ENCODE measurements at regions not wholly inside any gene's neighbourhood (a gene's known extent, or its start where the extent isn't known, plus 50 kb on each side); places are given as distances from the start of the nearest gene placed in this dataset.

GRCh38 chr1:58065520-58065919 lies 481.0 kb downstream of the OMA1 start:
- TF ChIP-seq CTCF (IDR thresholded peaks at IDR 0.05), result 0 out of 2 replicates have a peak, but pooled peaks have one; percentile 9

GRCh38 chr1:58064166-58064565 lies 482.4 kb downstream of the OMA1 start:
- no peak for TF ChIP-seq CTCF (IDR thresholded peaks at IDR 0.05)

- no peak for TF ChIP-seq CTCF (IDR thresholded peaks at IDR 0.05)
Observed at GRCh38 chr1:58063095-58063494, 483.4 kb downstream of the OMA1 start.

- no peak for TF ChIP-seq CTCF (IDR thresholded peaks at IDR 0.05)
Observed at GRCh38 chr1:58062635-58063034, 483.9 kb downstream of the OMA1 start.

DNA sequence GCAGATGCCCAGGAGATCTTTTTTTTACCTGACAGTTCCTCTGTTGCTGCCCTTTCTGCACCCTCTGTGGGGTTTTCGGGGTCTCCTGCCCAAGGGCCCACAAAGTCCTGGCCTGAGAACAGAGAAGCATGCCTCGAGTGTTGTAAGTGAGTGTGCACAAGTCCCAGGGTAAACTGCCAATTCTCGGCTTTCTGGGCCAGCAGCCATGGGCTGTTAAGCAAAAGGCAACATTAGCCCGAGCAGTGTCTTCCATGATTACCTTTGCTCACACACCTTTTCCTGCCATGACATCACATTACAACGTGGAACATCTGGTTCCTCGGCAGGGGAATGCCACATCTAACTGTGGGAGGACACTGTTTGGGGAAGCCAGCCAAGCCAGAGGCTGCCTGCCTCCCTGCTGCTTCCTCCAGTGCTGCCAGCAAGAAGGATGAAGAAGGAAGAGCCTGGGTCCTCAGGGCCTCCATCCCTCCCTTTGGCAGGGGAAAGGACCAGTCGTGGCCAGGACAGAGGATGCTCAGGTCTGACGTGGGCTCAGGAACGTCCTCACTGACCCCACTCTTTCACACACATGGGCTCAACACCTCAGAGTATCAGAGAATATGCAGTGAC lies 485.9 kb downstream of the OMA1 start:
- TF ChIP-seq CTCF (IDR thresholded peaks at IDR 0.05), result no peak

DNA sequence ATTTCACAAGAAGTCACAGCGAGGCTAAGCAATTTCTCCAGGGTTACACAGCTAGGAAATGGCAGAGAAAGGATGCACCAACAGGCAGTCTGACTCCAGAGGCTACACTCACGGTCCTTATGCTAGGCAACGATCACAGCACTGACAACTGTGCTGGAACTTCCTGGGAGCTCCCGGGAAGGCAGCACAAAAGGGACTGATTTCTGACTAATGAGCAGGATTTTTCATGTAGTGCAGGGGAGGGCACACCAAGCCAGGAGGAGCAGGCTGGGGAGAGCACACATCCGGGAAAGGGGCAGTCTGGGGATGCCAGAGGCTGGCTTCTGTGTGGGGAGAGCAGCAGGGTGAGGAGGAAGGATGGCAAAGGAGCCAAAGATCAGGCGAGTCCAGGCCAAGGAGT lies 486.7 kb downstream of the OMA1 start:
- no peak for TF ChIP-seq CTCF (IDR thresholded peaks at IDR 0.05)

DNA sequence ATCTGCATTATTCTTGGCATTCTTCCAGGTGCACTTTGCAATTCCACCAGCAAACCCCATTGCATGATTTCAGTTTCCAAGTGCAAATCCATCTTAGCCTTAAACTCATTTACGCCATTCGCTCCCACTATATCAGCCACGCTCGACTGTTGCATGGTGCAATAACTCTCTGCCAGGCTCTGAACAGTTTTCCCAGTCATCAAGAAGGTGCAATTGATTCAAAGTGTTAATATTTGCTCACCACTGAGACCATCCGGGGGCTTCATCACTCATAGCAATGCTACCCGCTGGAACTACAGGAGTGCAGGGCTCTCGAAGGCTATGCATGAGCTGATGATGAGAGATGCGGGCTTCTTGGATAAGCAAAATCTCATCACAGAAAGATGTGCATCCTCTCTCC lies 488.2 kb downstream of the OMA1 start:
- TF ChIP-seq CTCF (IDR thresholded peaks at IDR 0.05), result no peak

DNA sequence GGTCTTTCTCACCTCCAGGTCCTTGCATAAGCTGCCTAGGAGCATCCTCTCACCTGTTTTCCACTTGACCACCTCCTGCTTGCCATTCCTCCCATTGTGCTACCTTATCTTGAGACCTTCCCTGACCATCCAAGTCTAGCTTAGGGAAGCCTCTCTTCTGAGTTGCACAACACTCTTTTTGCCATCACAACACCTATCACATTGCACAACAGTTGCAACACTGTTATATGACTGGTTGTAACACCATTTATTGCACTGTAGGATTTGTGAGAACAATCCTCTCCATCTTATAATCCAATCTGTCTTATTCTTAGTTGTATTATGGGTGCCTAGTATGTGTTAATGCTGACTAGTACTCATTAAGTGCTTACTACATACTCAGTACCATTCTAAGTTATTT lies 488.7 kb downstream of the OMA1 start:
- no peak for TF ChIP-seq CTCF (IDR thresholded peaks at IDR 0.05)
